Immature natural killer cell (primary cell): ENCODE measurements at regions not wholly inside any gene's neighbourhood (a gene's known extent, or its start where the extent isn't known, plus 50 kb on each side); places are given as distances from the start of the nearest gene placed in this dataset.

Experiments used
- DNase-seq, 3 donors: peaks; one replicate each; pipeline ENCODE4 v3.0.0; 2022; ENCODE audit warnings: mixed read lengths in 1 of 3
- H3K27ac Mint-ChIP-seq, 6 donors: one replicate each; pipeline ENCODE4 v1.8.0; 2020; ENCODE audit warnings: mixed read lengths in 6 of 6, mild to moderate bottlenecking in 5 of 6, inconsistent platforms in 4 of 6, moderate library complexity in 3 of 6
- H3K27me3 Mint-ChIP-seq, 3 donors: one replicate each; pipeline ENCODE4 v1.8.0; 2020 to 2021; ENCODE audit warnings: low read depth in 3 of 3, mild to moderate bottlenecking in 3 of 3, mixed read lengths in 3 of 3, moderate library complexity in 3 of 3, inconsistent platforms in 1 of 3
- H3K36me3 Mint-ChIP-seq, 3 donors: one replicate each; pipeline ENCODE4 v1.8.0; 2020; ENCODE audit warnings: mixed read lengths in 3 of 3, inconsistent platforms in 2 of 3, mild to moderate bottlenecking in 2 of 3
- H3K4me1 Mint-ChIP-seq, 2 donors: one replicate each; pipeline ENCODE4 v1.8.0; 2020; ENCODE audit warnings: inconsistent platforms in 2 of 2, mild to moderate bottlenecking in 2 of 2, mixed read lengths in 2 of 2, moderate library complexity in 1 of 2
- H3K4me3 Mint-ChIP-seq, 5 donors: one replicate each; pipeline ENCODE4 v1.8.0; 2020; ENCODE audit warnings: mild to moderate bottlenecking in 5 of 5, mixed read lengths in 5 of 5, inconsistent platforms in 3 of 5, moderate library complexity in 3 of 5
- H3K9me3 Mint-ChIP-seq, 6 donors: one replicate each; pipeline ENCODE4 v1.8.0; 2020; ENCODE audit warnings: mild to moderate bottlenecking in 6 of 6, mixed read lengths in 6 of 6, inconsistent platforms in 4 of 6, moderate library complexity in 3 of 6

DNA sequence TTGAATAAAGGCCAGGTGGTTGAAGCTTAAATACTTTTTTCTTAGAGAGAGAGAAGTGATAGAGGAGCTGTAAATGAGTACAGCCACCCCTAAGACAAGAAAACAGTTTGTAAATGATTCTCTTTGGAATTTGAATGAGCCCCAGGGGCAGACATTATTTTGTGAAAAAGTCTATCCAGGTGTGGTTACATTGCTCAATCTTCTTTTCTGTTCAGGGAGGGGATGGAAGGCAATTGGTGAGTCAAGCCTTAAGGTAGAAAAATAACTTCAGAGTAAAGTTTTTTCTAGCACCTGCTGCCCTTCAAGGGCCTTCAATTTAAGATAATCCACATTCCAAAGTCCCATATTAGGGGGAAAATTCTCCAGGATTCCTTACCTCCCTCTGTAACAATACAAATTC, 646.7 kb downstream of the PDHA2 start:
- Mint-ChIP-seq H3K27me3 (no peaks in the 10 kb centered on the region), H3K36me3 (peaks cover 0 to 7% (median 0%) of the 10 kb centered on the region in 3 donors), H3K27ac (no peak overlapping the region), H3K4me3 (no peak overlapping the region), H3K4me1 (no peaks in the 10 kb centered on the region), H3K9me3 (peaks cover 2 to 48% (median 15%) of the 10 kb centered on the region in 6 donors)
- no peak for DNase-seq

GRCh38 chr4:96497621-96498020, 657.7 kb downstream of the PDHA2 start:
- H3K4me1 Mint-ChIP-seq: no peaks in the 10 kb centered on the region
- no peaks in the 10 kb centered on the region for H3K27me3 Mint-ChIP-seq
- H3K9me3 Mint-ChIP-seq: peaks cover 5 to 39% (median 19%) of the 10 kb centered on the region in 6 donors
- no peak overlapping the region for H3K27ac Mint-ChIP-seq
- H3K4me3 Mint-ChIP-seq: no peak overlapping the region
- no peak for DNase-seq
- H3K36me3 Mint-ChIP-seq: no peaks in the 10 kb centered on the region

DNA sequence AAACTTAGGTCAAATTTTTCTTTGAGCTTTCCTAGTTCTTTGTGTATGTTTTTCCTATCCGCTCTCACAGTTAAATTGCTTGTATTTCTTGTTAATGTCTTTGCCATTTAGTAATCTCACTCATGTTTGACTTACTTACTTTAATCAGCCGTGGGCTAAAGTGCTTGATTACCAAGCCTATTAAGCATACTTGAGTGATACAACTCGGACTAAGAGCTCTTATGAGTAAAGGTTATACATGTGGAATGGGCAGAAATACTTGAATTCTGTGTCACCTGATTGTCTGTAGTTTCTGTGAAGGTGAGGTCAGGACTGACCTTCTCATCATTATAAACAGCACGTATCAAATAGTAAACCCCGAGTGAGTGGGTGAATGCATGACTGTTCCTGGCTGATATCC, 664.5 kb downstream of the PDHA2 start:
- Mint-ChIP-seq H3K9me3 (peaks cover 1 to 32% (median 18%) of the 10 kb centered on the region in 6 donors), H3K4me3 (no peak overlapping the region), H3K27me3 (no peaks in the 10 kb centered on the region), H3K4me1 (no peaks in the 10 kb centered on the region), H3K27ac (no peak overlapping the region), H3K36me3 (no peaks in the 10 kb centered on the region)
- DNase-seq: no peak

DNA sequence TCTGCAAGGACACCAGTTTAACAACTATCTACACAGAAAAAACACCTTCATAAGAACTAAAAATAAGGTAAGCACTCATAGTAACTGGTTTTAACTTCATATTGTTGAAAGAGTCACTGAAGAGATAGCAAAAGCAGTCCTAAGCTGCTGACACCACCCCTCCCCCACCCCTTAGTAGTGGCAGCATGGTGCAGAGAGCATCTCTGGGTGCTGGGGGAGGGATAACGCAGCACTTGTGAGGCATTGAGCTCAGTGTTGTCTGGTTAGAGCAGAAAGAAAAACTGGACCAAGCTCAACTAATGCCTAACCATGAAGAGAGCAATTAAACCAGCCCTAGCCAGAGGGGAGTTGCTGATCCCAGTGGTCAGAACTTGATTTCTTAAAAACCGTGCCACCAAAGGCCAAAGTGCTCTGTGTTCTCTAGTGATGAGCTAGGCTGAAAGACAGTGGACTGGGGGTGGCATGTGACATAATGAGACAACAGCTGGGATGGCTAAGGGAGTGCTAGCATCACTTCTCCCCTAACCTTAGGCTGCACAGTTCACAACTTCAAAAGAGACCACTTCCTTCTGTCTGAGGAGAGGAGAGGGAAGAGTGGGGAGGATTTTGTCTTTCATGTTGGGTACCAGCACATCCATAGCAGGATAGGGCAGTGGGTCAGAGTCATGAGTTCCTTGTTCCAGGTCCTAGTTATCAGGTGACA, 669.3 kb downstream of the PDHA2 start:
- no peak for DNase-seq
- no peaks in the 10 kb centered on the region for H3K4me1 Mint-ChIP-seq
- H3K27ac Mint-ChIP-seq: no peak overlapping the region
- no peaks in the 10 kb centered on the region for H3K36me3 Mint-ChIP-seq
- H3K27me3 Mint-ChIP-seq: no peaks in the 10 kb centered on the region
- H3K4me3 Mint-ChIP-seq: no peak overlapping the region
- H3K9me3 Mint-ChIP-seq: peaks cover 3 to 43% (median 27%) of the 10 kb centered on the region in 6 donors

DNA sequence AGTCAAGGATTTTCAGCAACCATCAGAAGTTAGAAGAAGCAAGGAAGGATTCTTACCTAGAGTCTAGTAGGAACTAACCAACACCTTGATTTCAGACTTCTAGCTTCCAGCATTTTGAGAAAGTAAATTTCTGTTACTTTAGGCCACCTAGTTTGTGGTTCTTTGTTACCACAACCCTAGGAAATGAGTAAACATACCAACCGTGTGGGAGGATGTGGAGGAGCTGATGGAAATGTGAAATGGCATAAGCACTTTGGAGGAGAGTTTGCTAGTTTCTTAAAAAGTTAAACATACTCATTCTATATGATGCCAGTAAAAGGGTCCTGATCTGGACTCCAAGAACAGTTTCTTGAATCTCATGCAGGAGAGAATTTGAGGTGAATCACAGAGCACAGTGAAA, 679.4 kb downstream of the PDHA2 start:
- no peak for DNase-seq
- peaks cover 0 to 5% (median 0%) of the 10 kb centered on the region in 3 donors for H3K36me3 Mint-ChIP-seq
- H3K4me3 Mint-ChIP-seq: no peak overlapping the region
- no peak overlapping the region for H3K27ac Mint-ChIP-seq
- peaks cover 4 to 33% (median 11%) of the 10 kb centered on the region in 6 donors for H3K9me3 Mint-ChIP-seq
- H3K27me3 Mint-ChIP-seq: no peaks in the 10 kb centered on the region
- no peaks in the 10 kb centered on the region for H3K4me1 Mint-ChIP-seq

- Mint-ChIP-seq H3K27ac (no peak overlapping the region), H3K4me3 (no peak overlapping the region), H3K4me1 (no peaks in the 10 kb centered on the region), H3K36me3 (no peaks in the 10 kb centered on the region), H3K27me3 (no peaks in the 10 kb centered on the region), H3K9me3 (peaks cover 7 to 27% (median 10%) of the 10 kb centered on the region in 6 donors)
- DNase-seq: no peak
Measured at GRCh38 chr4:96521046-96521536, 681.2 kb downstream of the PDHA2 start.

GRCh38 chr4:96523611-96524010, 683.7 kb downstream of the PDHA2 start:
- H3K4me1 Mint-ChIP-seq: no peaks in the 10 kb centered on the region
- no peaks in the 10 kb centered on the region for H3K27me3 Mint-ChIP-seq
- H3K27ac Mint-ChIP-seq: no peak overlapping the region
- H3K9me3 Mint-ChIP-seq: peaks cover 4 to 31% (median 9%) of the 10 kb centered on the region in 6 donors
- no peak for DNase-seq
- H3K36me3 Mint-ChIP-seq: no peaks in the 10 kb centered on the region
- H3K4me3 Mint-ChIP-seq: no peak overlapping the region

DNA sequence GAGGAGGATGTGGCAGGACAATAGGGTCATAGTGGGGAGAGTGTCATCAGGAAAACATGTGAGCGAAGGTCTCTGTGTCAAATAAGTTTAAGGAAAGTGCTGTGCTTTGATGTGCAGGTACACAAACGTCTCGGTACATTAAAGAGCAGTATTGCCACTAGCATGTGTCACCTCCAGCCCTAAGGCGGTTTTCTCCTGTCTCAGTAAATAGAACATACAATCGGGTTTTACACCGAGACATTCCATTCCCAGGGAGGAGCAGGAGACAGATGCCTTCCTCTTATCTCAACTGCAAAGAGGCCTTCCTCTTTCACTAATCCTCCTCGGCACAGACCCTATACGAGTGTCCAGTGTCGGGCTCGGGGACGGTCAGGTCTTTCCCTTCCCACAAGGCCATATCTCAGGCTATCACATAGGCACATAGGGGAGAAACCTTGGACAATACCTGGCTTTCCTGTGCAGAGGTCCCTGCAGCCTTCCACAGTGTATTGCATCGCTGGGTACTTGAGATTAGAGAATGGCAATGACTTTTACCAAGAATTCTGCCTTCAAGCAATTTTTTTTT, 684.5 kb downstream of the PDHA2 start:
- Mint-ChIP-seq H3K27me3 (no peaks in the 10 kb centered on the region), H3K36me3 (no peaks in the 10 kb centered on the region), H3K4me1 (no peaks in the 10 kb centered on the region), H3K27ac (no peak overlapping the region), H3K4me3 (no peak overlapping the region), H3K9me3 (peaks cover 4 to 27% (median 10%) of the 10 kb centered on the region in 6 donors)
- DNase-seq: no peak

GRCh38 chr4:96525898-96526297, 686.0 kb downstream of the PDHA2 start:
- H3K9me3 Mint-ChIP-seq: peaks cover 4 to 24% (median 10%) of the 10 kb centered on the region in 6 donors
- H3K4me1 Mint-ChIP-seq: no peaks in the 10 kb centered on the region
- no peaks in the 10 kb centered on the region for H3K27me3 Mint-ChIP-seq
- no peak overlapping the region for H3K27ac Mint-ChIP-seq
- no peak overlapping the region for H3K4me3 Mint-ChIP-seq
- no peaks in the 10 kb centered on the region for H3K36me3 Mint-ChIP-seq
- no peak for DNase-seq

- no peaks in the 10 kb centered on the region for H3K27me3 Mint-ChIP-seq
- no peak overlapping the region for H3K27ac Mint-ChIP-seq
- DNase-seq: no peak
- peaks cover 4 to 25% (median 9%) of the 10 kb centered on the region in 6 donors for H3K9me3 Mint-ChIP-seq
- H3K4me3 Mint-ChIP-seq: no peak overlapping the region
- no peaks in the 10 kb centered on the region for H3K36me3 Mint-ChIP-seq
- no peaks in the 10 kb centered on the region for H3K4me1 Mint-ChIP-seq
Measured at GRCh38 chr4:96526625-96527024, 686.7 kb downstream of the PDHA2 start.

DNA sequence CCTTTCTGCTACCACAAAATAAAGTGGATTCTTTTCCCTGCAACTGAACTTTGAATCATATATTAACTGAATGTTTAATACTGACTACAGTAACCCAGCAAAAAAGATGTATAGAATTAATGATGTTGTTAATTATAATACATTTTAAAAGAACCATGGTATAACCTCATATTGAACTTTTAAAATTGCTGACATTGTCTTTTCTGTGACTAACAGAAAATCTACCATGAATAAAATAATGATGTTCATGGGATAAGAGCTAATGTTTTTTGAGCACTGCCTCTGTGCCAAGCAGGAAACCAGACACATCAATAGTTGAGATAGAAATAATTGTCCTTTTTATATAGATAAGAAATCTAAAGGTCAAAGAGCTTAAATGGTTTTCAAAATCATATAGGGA, 691.9 kb downstream of the PDHA2 start:
- no peak overlapping the region for H3K27ac Mint-ChIP-seq
- DNase-seq: no peak
- H3K36me3 Mint-ChIP-seq: no peaks in the 10 kb centered on the region
- H3K4me1 Mint-ChIP-seq: no peaks in the 10 kb centered on the region
- no peak overlapping the region for H3K4me3 Mint-ChIP-seq
- peaks cover 7 to 29% (median 14%) of the 10 kb centered on the region in 6 donors for H3K9me3 Mint-ChIP-seq
- no peaks in the 10 kb centered on the region for H3K27me3 Mint-ChIP-seq

DNA sequence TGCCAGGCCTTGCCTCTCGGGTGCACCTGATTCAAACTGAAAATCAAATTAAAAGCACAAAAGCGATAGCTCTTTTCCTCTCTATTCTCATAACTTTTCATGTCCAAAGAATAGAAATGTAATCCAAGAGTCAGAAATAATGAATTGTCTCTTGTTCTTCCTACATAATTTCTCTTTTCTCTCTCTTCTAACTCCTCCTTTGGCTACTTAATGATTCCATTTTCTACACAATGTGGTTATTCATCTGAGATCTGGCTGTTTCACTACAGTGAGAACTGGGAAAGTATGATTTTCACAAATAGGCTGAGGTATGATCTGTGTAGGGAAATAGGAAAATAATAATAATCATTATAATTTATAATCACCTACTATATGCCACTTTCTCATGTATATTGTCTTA, 703.5 kb downstream of the PDHA2 start:
- no peak overlapping the region for H3K4me3 Mint-ChIP-seq
- H3K4me1 Mint-ChIP-seq: no peaks in the 10 kb centered on the region
- H3K27ac Mint-ChIP-seq: no peak overlapping the region
- no peaks in the 10 kb centered on the region for H3K36me3 Mint-ChIP-seq
- peaks cover 2 to 30% (median 12%) of the 10 kb centered on the region in 6 donors for H3K9me3 Mint-ChIP-seq
- DNase-seq: no peak
- H3K27me3 Mint-ChIP-seq: peaks cover 0 to 2% (median 1%) of the 10 kb centered on the region in 3 donors

DNA sequence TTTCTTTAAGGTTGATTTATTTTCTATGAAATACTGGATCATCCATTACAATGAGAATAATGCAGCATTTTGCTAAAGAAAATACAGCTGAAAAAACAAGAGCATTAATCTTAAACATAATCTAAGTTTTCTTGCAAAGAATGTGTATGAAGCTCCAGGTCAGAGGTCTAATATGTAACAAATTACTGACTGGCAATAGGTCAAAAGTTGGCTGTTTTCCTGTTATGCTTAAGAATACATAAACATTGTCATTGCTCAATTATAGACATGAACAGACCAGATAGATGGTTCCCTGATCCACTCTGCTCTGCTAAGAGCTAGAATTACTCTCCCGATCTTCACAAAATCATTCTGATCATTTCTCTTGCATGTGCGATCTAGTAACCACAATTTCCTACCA, 718.6 kb downstream of the PDHA2 start:
- Mint-ChIP-seq H3K4me1 (no peaks in the 10 kb centered on the region), H3K9me3 (peaks cover 0 to 19% (median 8%) of the 10 kb centered on the region in 6 donors), H3K27me3 (no peaks in the 10 kb centered on the region), H3K4me3 (no peak overlapping the region), H3K27ac (no peak overlapping the region), H3K36me3 (no peaks in the 10 kb centered on the region)
- DNase-seq: no peak

DNA sequence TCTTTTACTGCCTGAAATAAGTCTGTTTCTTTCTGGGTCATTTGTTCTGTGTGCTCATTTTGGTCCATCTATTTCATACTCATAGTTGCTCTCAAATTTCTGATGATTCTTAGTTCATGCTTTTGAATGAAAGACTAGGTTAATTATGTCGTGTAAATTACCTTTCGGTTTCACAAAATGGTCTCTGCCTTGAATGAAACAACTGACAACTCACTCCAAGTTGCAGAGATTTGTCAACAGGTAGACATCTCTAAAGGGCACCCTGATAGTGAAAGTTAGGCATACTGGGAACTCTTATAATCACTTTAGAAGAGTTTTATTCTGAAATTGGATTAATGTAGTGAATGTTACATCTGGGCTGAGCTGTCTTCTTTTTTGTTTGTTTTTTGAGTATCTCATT, 726.9 kb downstream of the PDHA2 start:
- no peaks in the 10 kb centered on the region for H3K4me1 Mint-ChIP-seq
- no peak overlapping the region for H3K4me3 Mint-ChIP-seq
- DNase-seq: no peak
- H3K36me3 Mint-ChIP-seq: no peaks in the 10 kb centered on the region
- no peak overlapping the region for H3K27ac Mint-ChIP-seq
- peaks cover 2 to 32% (median 10%) of the 10 kb centered on the region in 6 donors for H3K9me3 Mint-ChIP-seq
- H3K27me3 Mint-ChIP-seq: no peaks in the 10 kb centered on the region

GRCh38 chr4:96585304-96585703, 745.4 kb downstream of the PDHA2 start:
- Mint-ChIP-seq H3K36me3 (no peaks in the 10 kb centered on the region), H3K4me3 (no peak overlapping the region), H3K4me1 (no peaks in the 10 kb centered on the region), H3K27me3 (no peaks in the 10 kb centered on the region), H3K27ac (no peak overlapping the region), H3K9me3 (peaks cover 7 to 41% (median 20%) of the 10 kb centered on the region in 6 donors)
- no peak for DNase-seq
